B cell (primary cell): ENCODE measurements at regions not wholly inside any gene's neighbourhood (a gene's known extent, or its start where the extent isn't known, plus 50 kb on each side); places are given as distances from the start of the nearest gene placed in this dataset.

Experiments
- ATAC-seq: fragments of 200-7000 bp; cut with Tn5 transposase; one replicate; pipeline ENCODE4 v1.10.0; 2021; ENCODE audit warnings: low read depth, mild to moderate bottlenecking, moderate number of reproducible peaks, moderate library complexity
- CTCF ChIA-PET: fragments of 350-600 bp; sonication (Branson Sonifier 250); formaldehyde crosslinking; loops from one replicate; lab custom pipeline; 2021; ENCODE audit warnings: antibody characterized with exemption, inconsistent platforms; lab: Charles Lee
- POLR2A ChIA-PET: fragments of 350-600 bp; sonication (Branson Sonifier 250); formaldehyde crosslinking; loops from one replicate; lab custom pipeline; 2021; ENCODE audit warnings: antibody characterized with exemption; lab: Charles Lee
- DNase-seq: peaks from one replicate; pipeline ENCODE4 v3.0.0; 2013
- H2AFZ ChIP-seq: 2 replicates; pipeline ENCODE4 v1.6.1; 2012; ENCODE audit warnings: mild to moderate bottlenecking, low read depth, low read length; ENCODE audit not compliant: insufficient read depth, poor library complexity, severe bottlenecking
- H3K27ac ChIP-seq, 2 donors: 1 replicate in 1 of 2; 2 replicates in 1 of 2; pipeline ENCODE4 v1.5.1; 2012 to 2013; ENCODE audit warnings: low read length in 2 of 2, mild to moderate bottlenecking in 2 of 2, moderate library complexity in 1 of 2
- H3K27me3 ChIP-seq, 4 experiments: fragments of 200-600 bp in 1 of 4; sonication (generic) in 1 of 4; replicated peaks in 1 of 4; 1 replicate in 2 of 4; 2 replicates in 2 of 4; pipeline versions ENCODE4 v1.6.1 to v1.7.0; 2013 to 2016; ENCODE audit warnings: low read length in 3 of 4, mild to moderate bottlenecking in 2 of 4, mixed read lengths in 1 of 4, moderate library complexity in 1 of 4; ENCODE audit not compliant: insufficient read depth in 4 of 4, control insufficient read depth in 3 of 4; ENCODE audit errors: control extremely low read depth in 1 of 4
- H3K36me3 ChIP-seq, 2 experiments: replicated peaks in 1 of 2; 1 replicate in 1 of 2; 2 replicates in 1 of 2; pipeline versions ENCODE4 v1.6.1 to v1.7.1; 2013; ENCODE audit warnings: low read length in 1 of 2; ENCODE audit not compliant: insufficient read depth in 2 of 2, control insufficient read depth in 1 of 2; ENCODE audit errors: control extremely low read depth in 1 of 2, extremely low read depth in 1 of 2
- H3K4me1 ChIP-seq, 2 donors: fragments of 200-600 bp in 1 of 2; sonication (generic) in 1 of 2; 1 replicate in 1 of 2; 2 replicates in 1 of 2; pipeline versions ENCODE4 v1.5.1 to v1.6.1; 2013 to 2017; ENCODE audit warnings: low read length in 2 of 2; ENCODE audit not compliant: control insufficient read depth in 2 of 2, insufficient read depth in 2 of 2
- H3K4me2 ChIP-seq: replicated peaks from 2 replicates; pipeline ENCODE3; 2012; ENCODE audit warnings: mild to moderate bottlenecking, low read depth, low read length; ENCODE audit not compliant: poor library complexity, severe bottlenecking
- H3K4me3 ChIP-seq, 5 experiments: fragments of 200-600 bp in 1 of 5; sonication (generic) in 1 of 5; 1 replicate in 3 of 5; 2 replicates in 2 of 5; pipeline versions ENCODE4 v1.5.1 to v1.7.0; 2011 to 2016; ENCODE audit warnings: low read length in 4 of 5, mild to moderate bottlenecking in 4 of 5, low read depth in 2 of 5, control low read depth in 1 of 5, moderate library complexity in 1 of 5; ENCODE audit not compliant: insufficient read depth in 1 of 5; ENCODE audit errors: control extremely low read depth in 1 of 5, extremely low read depth in 1 of 5
- H3K79me2 ChIP-seq: fragments of 200-600 bp; sonication (generic); one replicate; pipeline ENCODE4 v1.6.0; 2016; ENCODE audit warnings: low read length; ENCODE audit not compliant: control insufficient read depth, insufficient read depth
- H3K9ac ChIP-seq: fragments of 200-600 bp; sonication (generic); 2 replicates; pipeline ENCODE4 v1.6.1; 2017; ENCODE audit warnings: mild to moderate bottlenecking, low read length, moderate library complexity
- H3K9me3 ChIP-seq, 3 donors: one replicate each; pipeline versions ENCODE4 v1.6.1 to v1.7.1; 2013; ENCODE audit warnings: low read length in 2 of 3; ENCODE audit not compliant: control insufficient read depth in 2 of 3, insufficient read depth in 1 of 3; ENCODE audit errors: control extremely low read depth in 1 of 3
- H4K20me1 ChIP-seq: 2 replicates; pipeline ENCODE4 v1.6.0; 2012; ENCODE audit warnings: mild to moderate bottlenecking, low read length; ENCODE audit not compliant: insufficient read depth, control insufficient read depth, poor library complexity, severe bottlenecking
- H3K27ac Mint-ChIP-seq: one replicate; pipeline ENCODE4 v1.8.0; 2021; ENCODE audit warnings: mixed read lengths
- H3K27me3 Mint-ChIP-seq: one replicate; pipeline ENCODE4 v1.8.0; 2021; ENCODE audit warnings: mixed read lengths
- H3K4me1 Mint-ChIP-seq: one replicate; pipeline ENCODE4 v1.8.0; 2021; ENCODE audit warnings: mixed read lengths
- H3K4me3 Mint-ChIP-seq: one replicate; pipeline ENCODE4 v1.8.0; 2021; ENCODE audit warnings: mixed read lengths
- H3K9me3 Mint-ChIP-seq: one replicate; pipeline ENCODE4 v1.8.0; 2022; ENCODE audit warnings: mixed read lengths; ENCODE audit not compliant: insufficient read depth
- CTCF ChIP-seq: fragments of 200-600 bp; IDR thresholded peaks from one replicate; pipeline ENCODE4 v1.8.0; 2022; ENCODE audit warnings: antibody characterized with exemption, mild to moderate bottlenecking
- EZH2 ChIP-seq: IDR thresholded peaks from 2 replicates; pipeline ENCODE4 v1.6.1; 2012; ENCODE audit warnings: borderline replicate concordance, low read depth, mild to moderate bottlenecking, moderate library complexity, low read length; ENCODE audit not compliant: insufficient read depth, poor library complexity, severe bottlenecking
- WGBS: methylation state at CpG from one replicate; pipeline ENCODE4 v1.1.5; 2013; ENCODE audit warnings: missing lambda C conversion rate; ENCODE audit not compliant: insufficient coverage; 5-methylcytosine and 5-hydroxymethylcytosine counted together
- intact Hi-C: fragments of 100-400 bp; cut with micrococcal nuclease; formaldehyde crosslinking; loops from one replicate; pipeline ENCODE4 v1.10.0; 2022

- POLR2A ChIA-PET, result no interaction called here
- ATAC-seq, result no peak
- no peak overlapping the region for H3K27ac ChIP-seq
- CTCF ChIA-PET, result no interaction called here
- Mint-ChIP-seq H3K4me1 (no peaks in the 10 kb centered on the region), H3K27ac (no peak overlapping the region), H3K27me3 (no peaks in the 10 kb centered on the region), H3K9me3 (peaks cover 4% of the 10 kb centered on the region), H3K4me3 (no peak overlapping the region)
- intact Hi-C loops, result no loop called here
- H4K20me1 ChIP-seq, result no peaks in the 10 kb centered on the region
- no peaks in the 10 kb centered on the region for H3K27me3 ChIP-seq
- H2AFZ ChIP-seq, result no peak overlapping the region
- TF ChIP-seq CTCF, result no peak
- TF ChIP-seq EZH2, result no peak
- no peaks in the 10 kb centered on the region for H3K79me2 ChIP-seq
- no peaks in the 10 kb centered on the region for H3K4me1 ChIP-seq
- H3K36me3 ChIP-seq, result no peaks in the 10 kb centered on the region
- H3K9ac ChIP-seq, result no peak overlapping the region
- no peaks in the 10 kb centered on the region for H3K9me3 ChIP-seq
- H3K4me2 ChIP-seq, result no peak overlapping the region
- no peak for DNase-seq
- H3K4me3 ChIP-seq, result no peak overlapping the region
Observed at GRCh38 chr10:55062349-55062748, 261.3 kb upstream of the PCDH15 start.

GRCh38 chr10:55058800-55059199, 257.8 kb upstream of the PCDH15 start:
- Histone ChIP-seq H3K9me3 (no peaks in the 10 kb centered on the region), H3K4me2 (no peak overlapping the region), H3K9ac (no peak overlapping the region), H4K20me1 (no peaks in the 10 kb centered on the region), H3K27ac (no peak overlapping the region), H3K4me3 (no peak overlapping the region), H2AFZ (no peak overlapping the region), H3K79me2 (no peaks in the 10 kb centered on the region), H3K36me3 (no peaks in the 10 kb centered on the region), H3K4me1 (no peaks in the 10 kb centered on the region), H3K27me3 (no peaks in the 10 kb centered on the region)
- intact Hi-C loops, result no loop called here
- DNase-seq, result no peak
- no peaks in the 10 kb centered on the region for H3K4me1 Mint-ChIP-seq
- no peak overlapping the region for H3K27ac Mint-ChIP-seq
- TF ChIP-seq EZH2 (no peak), CTCF (no peak)
- H3K4me3 Mint-ChIP-seq, result no peak overlapping the region
- ATAC-seq, result no peak
- WGBS, result 87% methylated on average over 4 of the region's 5 CpGs
- peaks cover 8% of the 10 kb centered on the region for H3K9me3 Mint-ChIP-seq
- H3K27me3 Mint-ChIP-seq, result no peaks in the 10 kb centered on the region
- ChIA-PET POLR2A (no interaction called here), CTCF (no interaction called here)
